Ovary (tissue), 3 donors: ENCODE measurements at regions not wholly inside any gene's neighbourhood (a gene's known extent, or its start where the extent isn't known, plus 50 kb on each side); places are given as distances from the start of the nearest gene placed in this dataset.

Source experiments
- EP300 ChIP-seq: sonication (generic); formaldehyde crosslinking; IDR thresholded peaks from one replicate; pipeline ENCODE4 v1.6.1; 2017; ENCODE audit warnings: antibody characterized with exemption
- POLR2A ChIP-seq: fragments of 450-650 bp; IDR thresholded peaks from one replicate; pipeline ENCODE4 v1.6.1; 2017; ENCODE audit warnings: antibody characterized with exemption, mild to moderate bottlenecking, moderate library complexity
- TF ChIP-seq, protein P1 (sequence below), 3 donors: fragments of 450-650 bp in 2 of 3; fragments of 200-600 bp in 1 of 3; IDR thresholded peaks; one replicate each; pipeline versions ENCODE4 v1.5.1 to v1.8.0; 2016 to 2022; ENCODE audit warnings: antibody characterized with exemption in 3 of 3, mild to moderate bottlenecking in 1 of 3
- donor health status: DM: no; HTN: no; CAD: no.

DNA sequence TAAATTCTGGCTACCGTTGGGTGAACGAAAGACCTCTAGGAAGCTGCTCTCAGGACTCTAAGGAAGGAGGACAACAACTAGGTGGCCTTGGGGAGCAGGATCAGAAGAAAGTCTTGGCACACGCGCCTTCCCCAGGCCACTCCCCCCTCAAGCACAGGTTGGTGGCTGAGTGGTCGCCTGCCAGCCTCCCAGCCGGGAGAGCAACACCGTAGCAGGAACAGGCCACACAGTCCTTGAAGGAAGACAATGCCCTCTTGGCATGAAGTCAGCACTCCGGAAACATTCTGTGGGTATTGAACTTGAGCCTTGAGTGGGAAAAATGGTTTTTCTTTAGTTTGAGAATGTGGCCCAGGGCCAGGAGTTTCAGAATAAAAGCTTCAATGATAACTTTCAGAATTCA is 87.4 kb upstream of the AGAP1 start:
- TF ChIP-seq EP300 (no peak), POLR2A (no peak)
- TF ChIP-seq, protein P1, sequence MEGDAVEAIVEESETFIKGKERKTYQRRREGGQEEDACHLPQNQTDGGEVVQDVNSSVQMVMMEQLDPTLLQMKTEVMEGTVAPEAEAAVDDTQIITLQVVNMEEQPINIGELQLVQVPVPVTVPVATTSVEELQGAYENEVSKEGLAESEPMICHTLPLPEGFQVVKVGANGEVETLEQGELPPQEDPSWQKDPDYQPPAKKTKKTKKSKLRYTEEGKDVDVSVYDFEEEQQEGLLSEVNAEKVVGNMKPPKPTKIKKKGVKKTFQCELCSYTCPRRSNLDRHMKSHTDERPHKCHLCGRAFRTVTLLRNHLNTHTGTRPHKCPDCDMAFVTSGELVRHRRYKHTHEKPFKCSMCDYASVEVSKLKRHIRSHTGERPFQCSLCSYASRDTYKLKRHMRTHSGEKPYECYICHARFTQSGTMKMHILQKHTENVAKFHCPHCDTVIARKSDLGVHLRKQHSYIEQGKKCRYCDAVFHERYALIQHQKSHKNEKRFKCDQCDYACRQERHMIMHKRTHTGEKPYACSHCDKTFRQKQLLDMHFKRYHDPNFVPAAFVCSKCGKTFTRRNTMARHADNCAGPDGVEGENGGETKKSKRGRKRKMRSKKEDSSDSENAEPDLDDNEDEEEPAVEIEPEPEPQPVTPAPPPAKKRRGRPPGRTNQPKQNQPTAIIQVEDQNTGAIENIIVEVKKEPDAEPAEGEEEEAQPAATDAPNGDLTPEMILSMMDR (IDR thresholded peaks at IDR 0.05): no peak
